ENCODE measurements at regions not wholly inside any gene's neighbourhood (a gene's known extent, or its start where the extent isn't known, plus 50 kb on each side); places are given as distances from the start of the nearest gene placed in this dataset.
"Not testable (repeated sequence)": the region's sequence is repeated elsewhere in the genome, so short reads cannot be mapped to it uniquely, and the experiment has no call there.

GRCh38 chr6:167481307-167481926, 156.5 kb downstream of the TTLL2 start:
- TF ChIP-seq CTCF (conservative IDR thresholded peaks at IDR 0.05): no peak
- no peak overlapping the region for H3K27ac ChIP-seq

GRCh38 chr6:167482801-167483200, 157.9 kb downstream of the TTLL2 start:
- not testable (repeated sequence) for H3K27ac ChIP-seq

GRCh38 chr6:167485186-167485978, 160.5 kb downstream of the TTLL2 start:
- H3K27ac ChIP-seq: no peak overlapping the region
- TF ChIP-seq CTCF (conservative IDR thresholded peaks at IDR 0.05): peak; percentile 47

GRCh38 chr6:167487749-167488664, 163.1 kb downstream of the TTLL2 start:
- no peak for TF ChIP-seq CTCF (conservative IDR thresholded peaks at IDR 0.05)
- no peak overlapping the region for H3K27ac ChIP-seq

- TF ChIP-seq CTCF (conservative IDR thresholded peaks at IDR 0.05): no peak
- peak overlapping the region; percentile 89 for H3K27ac ChIP-seq
Observed at GRCh38 chr6:167491438-167492099, 166.7 kb downstream of the TTLL2 start.

GRCh38 chr6:167492100-167492449, 167.2 kb downstream of the TTLL2 start:
- no peak for TF ChIP-seq CTCF (conservative IDR thresholded peaks at IDR 0.05)
- H3K27ac ChIP-seq: peak overlapping the region; percentile 89

GRCh38 chr6:167493310-167493709, 168.4 kb downstream of the TTLL2 start:
- TF ChIP-seq CTCF (conservative IDR thresholded peaks at IDR 0.05): no peak
- no peak overlapping the region for H3K27ac ChIP-seq
